ENCODE measurements at regions not wholly inside any gene's neighbourhood (a gene's known extent, or its start where the extent isn't known, plus 50 kb on each side); places are given as distances from the start of the nearest gene placed in this dataset.

DNA sequence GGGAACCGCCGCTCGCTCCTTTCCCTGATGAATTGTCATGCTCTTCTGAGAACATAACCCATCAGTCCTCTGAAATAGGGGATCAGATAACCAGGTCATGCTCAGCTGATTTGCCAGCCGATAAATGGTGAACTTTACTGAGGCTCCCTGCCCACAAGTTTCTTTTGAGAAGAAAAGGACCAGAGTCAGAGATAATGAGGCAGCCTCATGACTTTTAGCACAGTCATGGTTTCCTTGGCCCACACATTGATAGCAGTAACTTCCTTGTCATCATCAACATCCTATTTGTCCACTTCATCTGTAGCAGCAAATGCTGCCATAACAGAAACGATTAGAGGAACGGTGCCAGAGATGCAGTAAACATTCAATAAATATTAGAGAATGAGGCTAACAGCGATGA is 509.0 kb downstream of the GATA3 start:
- TF ChIP-seq, protein P1, sequence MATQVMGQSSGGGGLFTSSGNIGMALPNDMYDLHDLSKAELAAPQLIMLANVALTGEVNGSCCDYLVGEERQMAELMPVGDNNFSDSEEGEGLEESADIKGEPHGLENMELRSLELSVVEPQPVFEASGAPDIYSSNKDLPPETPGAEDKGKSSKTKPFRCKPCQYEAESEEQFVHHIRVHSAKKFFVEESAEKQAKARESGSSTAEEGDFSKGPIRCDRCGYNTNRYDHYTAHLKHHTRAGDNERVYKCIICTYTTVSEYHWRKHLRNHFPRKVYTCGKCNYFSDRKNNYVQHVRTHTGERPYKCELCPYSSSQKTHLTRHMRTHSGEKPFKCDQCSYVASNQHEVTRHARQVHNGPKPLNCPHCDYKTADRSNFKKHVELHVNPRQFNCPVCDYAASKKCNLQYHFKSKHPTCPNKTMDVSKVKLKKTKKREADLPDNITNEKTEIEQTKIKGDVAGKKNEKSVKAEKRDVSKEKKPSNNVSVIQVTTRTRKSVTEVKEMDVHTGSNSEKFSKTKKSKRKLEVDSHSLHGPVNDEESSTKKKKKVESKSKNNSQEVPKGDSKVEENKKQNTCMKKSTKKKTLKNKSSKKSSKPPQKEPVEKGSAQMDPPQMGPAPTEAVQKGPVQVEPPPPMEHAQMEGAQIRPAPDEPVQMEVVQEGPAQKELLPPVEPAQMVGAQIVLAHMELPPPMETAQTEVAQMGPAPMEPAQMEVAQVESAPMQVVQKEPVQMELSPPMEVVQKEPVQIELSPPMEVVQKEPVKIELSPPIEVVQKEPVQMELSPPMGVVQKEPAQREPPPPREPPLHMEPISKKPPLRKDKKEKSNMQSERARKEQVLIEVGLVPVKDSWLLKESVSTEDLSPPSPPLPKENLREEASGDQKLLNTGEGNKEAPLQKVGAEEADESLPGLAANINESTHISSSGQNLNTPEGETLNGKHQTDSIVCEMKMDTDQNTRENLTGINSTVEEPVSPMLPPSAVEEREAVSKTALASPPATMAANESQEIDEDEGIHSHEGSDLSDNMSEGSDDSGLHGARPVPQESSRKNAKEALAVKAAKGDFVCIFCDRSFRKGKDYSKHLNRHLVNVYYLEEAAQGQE (IDR thresholded peaks at IDR 0.05; ENCODE audit: low read depth) = no peak
- no peak for TF ChIP-seq EZH2 (IDR thresholded peaks at IDR 0.05)
- no peak for TF ChIP-seq POLR2AphosphoS5 (IDR thresholded peaks at IDR 0.05; ENCODE audit: low read depth, low read length)

Measured in HCT116 (cell line).